ENCODE measurements at regions not wholly inside any gene's neighbourhood (a gene's known extent, or its start where the extent isn't known, plus 50 kb on each side); places are given as distances from the start of the nearest gene placed in this dataset.
"Not testable (repeated sequence)": the region's sequence is repeated elsewhere in the genome, so short reads cannot be mapped to it uniquely, and the experiment has no call there.

- TF ChIP-seq POLR2A (IDR thresholded peaks at IDR 0.05; ENCODE audit: low read depth, low read length); POLR2AphosphoS5 (IDR thresholded peaks at IDR 0.05; ENCODE audit: low read depth, low read length); TAF1 (IDR thresholded peaks at IDR 0.05; ENCODE audit: borderline replicate concordance, low read depth, low read length): not testable (repeated sequence)
Measured at GRCh38 chrX:63000196-63000595, 350.9 kb downstream of the SPIN4 start.

Measured in GM12892 (cell line).